ENCODE measurements at regions not wholly inside any gene's neighbourhood (a gene's known extent, or its start where the extent isn't known, plus 50 kb on each side); places are given as distances from the start of the nearest gene placed in this dataset.

DNA sequence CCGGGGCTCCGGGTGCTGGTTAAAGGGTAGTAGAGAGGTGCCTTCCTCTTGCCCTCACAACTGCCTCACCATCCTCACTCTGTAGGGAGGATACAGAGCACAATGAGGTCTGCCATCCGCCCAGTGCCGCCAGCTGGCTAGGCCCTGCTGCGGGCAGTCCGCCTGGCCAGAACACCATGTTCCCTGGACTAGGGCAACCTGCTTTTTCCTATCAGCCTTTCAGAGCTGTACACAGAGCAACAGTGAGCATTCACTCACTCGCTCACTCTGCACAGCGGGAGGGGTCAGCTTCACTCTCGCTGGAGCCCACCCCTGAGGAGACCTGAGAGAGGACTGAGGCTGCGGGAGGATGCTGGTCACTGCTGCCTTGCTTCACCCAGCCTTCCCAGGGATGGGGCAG is 218.7 kb upstream of the CHRNA7 start:
- TF ChIP-seq, protein P1, sequence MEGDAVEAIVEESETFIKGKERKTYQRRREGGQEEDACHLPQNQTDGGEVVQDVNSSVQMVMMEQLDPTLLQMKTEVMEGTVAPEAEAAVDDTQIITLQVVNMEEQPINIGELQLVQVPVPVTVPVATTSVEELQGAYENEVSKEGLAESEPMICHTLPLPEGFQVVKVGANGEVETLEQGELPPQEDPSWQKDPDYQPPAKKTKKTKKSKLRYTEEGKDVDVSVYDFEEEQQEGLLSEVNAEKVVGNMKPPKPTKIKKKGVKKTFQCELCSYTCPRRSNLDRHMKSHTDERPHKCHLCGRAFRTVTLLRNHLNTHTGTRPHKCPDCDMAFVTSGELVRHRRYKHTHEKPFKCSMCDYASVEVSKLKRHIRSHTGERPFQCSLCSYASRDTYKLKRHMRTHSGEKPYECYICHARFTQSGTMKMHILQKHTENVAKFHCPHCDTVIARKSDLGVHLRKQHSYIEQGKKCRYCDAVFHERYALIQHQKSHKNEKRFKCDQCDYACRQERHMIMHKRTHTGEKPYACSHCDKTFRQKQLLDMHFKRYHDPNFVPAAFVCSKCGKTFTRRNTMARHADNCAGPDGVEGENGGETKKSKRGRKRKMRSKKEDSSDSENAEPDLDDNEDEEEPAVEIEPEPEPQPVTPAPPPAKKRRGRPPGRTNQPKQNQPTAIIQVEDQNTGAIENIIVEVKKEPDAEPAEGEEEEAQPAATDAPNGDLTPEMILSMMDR (IDR thresholded peaks at IDR 0.05; ENCODE audit: low read depth, low read length) = no peak
- no peak for TF ChIP-seq EZH2phosphoT487 (IDR thresholded peaks at IDR 0.05; ENCODE audit: low read depth)
